Muscle of back (tissue), 3 donors: ENCODE measurements at regions not wholly inside any gene's neighbourhood (a gene's known extent, or its start where the extent isn't known, plus 50 kb on each side); places are given as distances from the start of the nearest gene placed in this dataset.
"Not testable (repeated sequence)": the region's sequence is repeated elsewhere in the genome, so short reads cannot be mapped to it uniquely, and the experiment has no call there.

ENCODE experiments used
- DNase-seq, 3 donors: peaks; one replicate each; pipeline versions ENCODE4 v3.0.0 to v3.0.0-alpha.2; 2013

DNA sequence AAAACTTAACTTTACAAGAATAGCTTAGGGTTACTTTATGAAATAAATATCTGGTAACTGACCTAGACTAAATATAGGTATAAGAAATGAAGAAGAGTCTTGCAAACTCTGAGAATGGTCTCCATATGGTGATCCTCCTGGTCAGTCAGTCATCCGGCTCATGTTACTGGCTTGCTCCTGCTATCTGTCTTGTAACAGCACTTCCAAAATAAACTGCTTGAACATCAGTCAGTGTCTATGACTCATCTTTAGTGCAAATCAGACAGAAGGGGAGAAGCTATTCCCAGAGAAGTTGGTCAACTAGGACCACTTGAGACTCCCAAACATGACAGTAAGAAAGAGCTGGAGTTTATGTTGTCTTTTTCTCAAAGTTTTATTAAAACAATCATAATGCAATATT lies 1550.9 kb downstream of the PCDH9 start:
- DNase-seq = peak in 1 of 3 donors; percentile 9

DNA sequence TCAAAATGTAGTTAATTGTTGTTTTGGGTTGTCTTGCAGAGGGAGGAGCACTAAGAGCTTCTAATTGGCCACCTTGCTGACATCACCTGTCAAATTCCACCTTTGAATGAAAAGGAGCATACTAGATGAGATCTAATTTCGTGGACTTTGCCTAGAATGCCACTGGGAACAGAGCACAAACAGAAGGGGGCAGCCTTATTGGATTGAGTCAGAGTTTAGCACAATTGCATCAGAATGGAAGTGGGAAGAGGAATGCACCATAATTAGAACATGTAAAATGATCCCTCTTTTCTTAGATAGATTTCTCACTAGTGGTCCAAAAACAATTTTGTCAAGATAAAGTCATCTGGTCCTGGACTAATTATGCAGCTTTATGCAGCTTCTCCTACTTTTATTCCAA lies 1552.2 kb downstream of the PCDH9 start:
- peak in 1 of 3 donors; percentile 5 for DNase-seq

DNA sequence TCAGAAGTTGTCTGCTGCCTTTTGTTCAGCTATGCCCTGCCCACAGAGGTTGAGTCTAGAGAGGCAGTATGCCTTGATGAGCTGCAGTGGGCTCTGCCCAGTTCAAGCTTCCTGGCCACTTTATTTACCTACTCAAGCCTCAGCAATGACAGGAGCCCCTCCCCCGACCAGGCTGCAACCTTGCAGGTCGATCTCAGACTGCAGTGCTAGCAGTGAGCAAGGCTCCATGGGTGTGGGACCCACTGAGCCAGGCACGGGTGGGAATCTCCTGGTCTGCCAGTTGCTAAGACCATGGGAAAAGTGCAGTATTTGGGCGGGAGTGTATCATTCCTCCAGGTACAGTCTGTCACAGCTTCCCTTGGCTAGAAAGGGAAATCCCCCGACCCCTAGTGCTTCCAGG lies 1554.8 kb downstream of the PCDH9 start:
- not testable (repeated sequence) for DNase-seq

DNA sequence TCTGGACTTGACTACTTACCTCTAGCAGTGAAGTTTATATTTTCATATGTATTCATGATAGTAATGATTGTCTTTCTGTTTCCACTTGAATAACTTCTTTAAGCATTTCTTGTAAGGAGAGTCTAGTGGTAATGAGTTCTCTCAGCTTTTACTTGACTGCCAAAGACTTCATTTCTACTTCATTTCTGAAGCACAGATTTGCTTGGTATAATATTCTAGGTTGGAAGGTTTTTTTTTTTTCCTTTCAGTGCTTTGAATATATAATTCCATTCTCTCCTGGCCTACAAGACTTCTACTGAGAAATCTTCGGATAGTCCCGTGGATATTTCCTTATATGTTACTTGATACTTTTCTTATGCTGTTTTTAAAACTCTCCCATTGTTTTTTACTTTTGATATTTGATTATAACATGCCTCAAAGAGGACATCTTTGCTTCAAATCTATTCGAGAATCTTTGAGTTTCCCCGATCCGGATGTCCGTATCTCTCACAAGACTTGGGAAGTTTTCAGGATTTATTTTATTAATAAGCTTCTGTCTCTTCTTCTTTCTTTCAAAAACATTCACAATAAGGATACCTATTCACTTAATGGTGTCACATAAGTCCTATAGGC lies 1560.0 kb downstream of the PCDH9 start:
- DNase-seq = no peak

DNA sequence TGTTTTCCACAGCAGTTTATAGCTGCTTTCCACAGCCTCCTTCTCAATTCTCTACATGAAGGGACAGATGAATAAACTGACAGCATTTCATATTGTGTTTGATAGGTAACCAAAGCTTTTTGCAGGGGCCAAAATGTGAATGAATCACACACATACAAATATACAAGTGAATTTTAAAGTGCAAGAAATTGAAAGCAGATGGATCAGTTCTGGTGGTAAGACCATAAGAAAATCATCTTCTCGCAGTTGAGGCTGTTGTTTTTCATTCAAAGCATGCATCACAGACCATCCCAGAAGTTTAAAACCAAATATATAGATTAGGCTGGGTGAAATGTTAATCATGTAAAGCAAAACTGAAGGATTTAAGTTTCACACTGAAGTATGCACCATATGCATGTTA lies 1569.4 kb downstream of the PCDH9 start:
- no peak for DNase-seq

DNA sequence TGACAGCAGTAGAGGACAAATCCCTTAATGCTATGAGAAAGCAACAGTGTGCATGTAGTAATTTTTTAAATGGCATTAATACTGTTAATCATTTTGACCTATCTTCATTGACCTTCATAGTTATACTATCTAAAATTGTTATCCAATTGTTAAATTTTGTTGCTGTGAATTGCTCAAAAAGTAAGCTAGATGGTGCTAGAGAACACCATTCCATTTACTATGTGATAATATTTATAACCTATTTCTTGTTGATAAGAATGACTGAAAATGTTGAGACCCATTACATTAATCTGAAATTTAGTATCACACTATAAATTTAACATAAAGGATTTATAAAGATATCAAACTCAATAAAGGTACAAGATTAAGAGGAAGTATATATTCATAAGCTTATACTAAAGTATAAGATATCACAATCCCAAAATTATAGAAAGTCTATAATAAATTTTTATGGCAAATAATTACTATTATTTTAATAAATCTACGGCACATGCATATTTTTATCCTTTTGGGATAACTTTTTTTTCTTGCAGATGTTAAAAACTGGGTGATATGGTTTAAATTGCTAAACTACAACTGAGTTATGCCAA lies 1573.3 kb downstream of the PCDH9 start:
- DNase-seq = peak in 1 of 3 donors; percentile 32

DNA sequence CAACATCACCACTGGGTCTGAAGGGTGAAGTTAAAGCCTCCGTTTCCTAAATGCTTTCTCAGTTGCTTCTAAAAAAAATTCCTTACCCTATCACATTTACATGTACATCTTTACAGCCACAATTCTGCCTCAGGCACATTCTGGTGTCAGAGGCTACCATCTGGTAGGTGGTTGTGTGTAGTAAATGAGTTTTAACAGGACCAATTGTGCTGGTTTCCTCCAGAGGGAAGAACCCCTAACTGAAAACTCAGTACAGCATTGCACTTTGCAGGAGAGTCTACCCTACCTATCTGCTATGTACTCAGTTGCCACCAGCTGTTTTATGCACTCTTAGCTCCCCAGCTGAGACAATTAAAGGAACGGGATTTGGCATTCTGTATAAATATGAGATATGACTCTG lies 1576.5 kb downstream of the PCDH9 start:
- DNase-seq = no peak

DNA sequence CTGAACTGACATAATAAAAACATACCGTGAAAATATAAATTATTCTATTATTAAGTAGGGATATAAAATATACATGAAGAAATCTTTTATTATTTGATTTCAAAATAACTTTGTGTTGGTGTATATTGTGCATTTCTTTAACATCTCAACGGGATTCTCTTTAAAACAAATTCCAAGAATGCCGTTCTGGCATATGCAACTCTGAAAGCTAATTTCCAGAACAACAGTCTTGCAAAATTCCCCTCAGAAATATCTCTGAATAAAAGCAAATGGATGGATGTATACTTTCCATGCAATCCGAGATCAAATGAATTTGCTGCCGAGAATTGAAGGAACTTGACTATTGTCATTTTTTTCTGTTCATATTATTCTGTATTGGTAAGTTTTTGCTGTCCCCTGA lies 1579.8 kb downstream of the PCDH9 start:
- DNase-seq = peak; percentile 14 to 56 (median 36)

DNA sequence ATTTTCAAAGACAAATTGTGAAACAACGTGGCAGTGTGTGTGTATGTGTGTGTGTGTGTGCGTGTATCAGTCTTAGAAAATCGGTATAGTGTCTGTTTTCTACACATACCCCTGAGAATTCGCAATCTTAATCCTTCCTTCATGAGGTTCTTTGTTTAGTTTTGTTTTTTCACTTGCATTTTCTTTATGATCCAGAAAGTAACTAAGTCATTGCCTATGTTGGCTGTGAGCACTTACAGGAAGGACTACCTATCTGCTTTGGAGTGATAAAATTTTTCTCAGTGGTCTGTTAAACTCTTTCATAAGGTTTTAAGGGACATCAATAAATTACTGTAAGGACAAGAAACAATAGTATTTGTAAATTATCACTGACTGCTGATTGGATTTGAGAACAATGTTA lies 1587.1 kb downstream of the PCDH9 start:
- no peak for DNase-seq

DNA sequence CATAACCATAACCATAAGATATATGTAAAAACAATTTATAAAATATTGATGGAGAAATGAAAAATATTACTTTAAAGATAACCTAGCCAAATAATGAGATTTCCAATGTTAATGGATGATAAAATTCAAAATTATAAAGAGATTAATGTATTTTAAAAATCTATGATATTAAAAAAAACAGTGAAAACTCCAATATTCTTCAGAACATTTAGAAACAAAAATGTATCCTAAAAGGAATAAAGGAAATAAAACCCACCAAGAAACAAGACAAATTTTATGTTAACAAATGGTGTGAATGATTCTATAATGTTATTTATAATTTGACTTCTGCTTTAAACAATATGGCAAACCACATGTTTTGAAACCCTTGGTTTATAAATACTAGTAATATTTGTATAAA lies 1587.8 kb downstream of the PCDH9 start:
- DNase-seq = no peak

DNA sequence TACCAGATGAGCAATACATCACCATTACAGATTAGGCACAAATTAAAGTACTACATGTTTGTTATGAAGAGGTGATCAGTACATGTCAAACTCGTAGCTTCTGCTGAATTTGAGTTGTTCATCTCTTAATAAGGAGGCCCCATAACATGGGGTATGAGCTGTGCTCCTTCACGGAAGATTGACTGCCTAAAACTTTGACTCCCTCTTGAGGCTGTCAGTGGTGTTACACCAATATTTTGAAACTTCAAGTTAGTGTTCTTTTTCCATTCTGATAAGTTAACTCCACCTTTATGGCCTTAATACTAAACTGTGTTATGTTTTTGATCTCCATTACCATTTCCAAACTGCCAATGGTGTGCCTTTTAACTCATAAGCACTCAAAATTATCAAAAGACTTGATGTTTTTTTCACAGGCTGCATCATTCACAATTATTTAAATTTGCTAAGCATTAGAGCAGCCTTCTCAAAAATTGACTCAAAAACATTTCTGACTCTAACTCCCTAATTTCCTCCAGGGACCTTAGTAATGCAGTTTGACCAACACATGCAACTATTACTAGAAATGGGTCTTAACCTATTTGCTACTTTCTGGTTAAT lies 1591.5 kb downstream of the PCDH9 start:
- DNase-seq = peak in 2 of 3 donors; percentile 16 to 30

DNA sequence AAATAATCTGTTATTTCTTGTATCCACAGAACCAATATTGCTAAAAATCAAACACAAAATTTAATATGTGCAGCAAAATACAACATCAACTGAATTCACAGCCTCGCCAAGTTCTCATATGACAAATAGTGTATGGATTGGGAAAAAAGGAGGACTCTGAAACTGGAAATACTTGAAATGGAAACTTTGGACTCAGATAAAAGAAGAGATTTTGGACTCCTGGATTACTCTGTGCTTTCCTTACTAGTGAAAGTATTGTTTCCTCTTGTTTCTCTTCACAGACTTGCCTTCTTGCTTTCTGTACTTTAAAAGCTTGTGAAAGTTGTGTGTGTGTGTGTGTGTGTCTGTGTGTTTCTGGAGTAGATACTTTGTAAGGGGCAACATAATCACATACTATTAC lies 1596.3 kb downstream of the PCDH9 start:
- peak; percentile 51 to 59 (median 51) for DNase-seq

DNA sequence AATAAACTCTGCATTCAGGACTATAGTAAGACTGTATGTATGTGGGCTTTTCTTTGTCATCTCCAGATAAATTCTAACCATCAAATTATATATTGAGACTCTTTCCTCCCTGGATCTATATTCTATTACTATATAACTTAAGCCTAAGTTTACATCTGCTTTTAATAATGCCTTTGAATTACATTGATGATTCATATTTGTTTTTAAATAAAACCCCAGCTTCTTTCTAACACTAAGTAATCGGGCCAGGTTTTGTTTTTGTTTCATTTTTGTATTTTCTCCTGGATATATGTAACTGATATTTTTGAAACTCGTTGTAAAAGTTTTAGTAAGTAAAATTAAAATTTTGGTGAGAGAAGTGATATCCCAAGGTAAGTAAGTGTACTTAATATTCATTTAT lies 1599.1 kb downstream of the PCDH9 start:
- DNase-seq = peak in 2 of 3 donors; percentile 15 to 18

DNA sequence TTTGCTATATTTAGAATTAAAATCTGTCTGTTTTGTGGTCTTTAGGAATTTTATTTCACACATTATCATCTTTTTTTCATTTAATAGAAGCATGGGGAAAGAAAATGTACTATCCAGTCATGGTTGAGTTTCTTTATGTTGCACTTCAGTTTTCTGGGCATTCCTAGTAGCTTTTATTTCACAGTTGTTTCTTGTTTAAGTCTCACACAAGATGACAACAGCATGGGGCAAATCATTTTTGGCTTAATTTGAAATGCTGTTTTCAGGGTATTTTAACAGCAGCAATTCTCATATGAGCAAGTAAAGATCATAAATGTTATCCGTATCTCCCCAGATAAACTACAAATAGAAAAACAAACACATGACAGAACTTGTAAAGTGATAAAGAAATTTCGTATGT lies 1600.2 kb downstream of the PCDH9 start:
- DNase-seq = no peak

DNA sequence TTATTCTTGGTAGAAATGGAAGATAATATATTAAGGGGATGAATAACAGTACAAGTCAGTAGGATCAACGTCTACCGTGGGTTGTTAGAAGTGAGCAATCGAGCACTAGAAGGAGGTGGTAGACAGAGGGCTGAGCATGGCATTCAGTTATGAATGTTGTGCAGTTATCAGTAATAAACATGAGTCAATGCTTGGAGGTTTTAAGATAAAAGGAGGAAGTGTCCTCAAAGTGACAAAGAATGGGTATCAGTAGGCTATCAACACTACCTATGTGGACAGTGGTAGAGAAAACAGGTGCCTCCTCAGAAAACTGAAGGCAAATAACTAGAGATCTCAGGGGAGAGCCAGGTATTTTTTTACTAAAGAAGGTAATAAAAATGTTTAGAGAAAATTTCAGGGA lies 1607.0 kb downstream of the PCDH9 start:
- no peak for DNase-seq

DNA sequence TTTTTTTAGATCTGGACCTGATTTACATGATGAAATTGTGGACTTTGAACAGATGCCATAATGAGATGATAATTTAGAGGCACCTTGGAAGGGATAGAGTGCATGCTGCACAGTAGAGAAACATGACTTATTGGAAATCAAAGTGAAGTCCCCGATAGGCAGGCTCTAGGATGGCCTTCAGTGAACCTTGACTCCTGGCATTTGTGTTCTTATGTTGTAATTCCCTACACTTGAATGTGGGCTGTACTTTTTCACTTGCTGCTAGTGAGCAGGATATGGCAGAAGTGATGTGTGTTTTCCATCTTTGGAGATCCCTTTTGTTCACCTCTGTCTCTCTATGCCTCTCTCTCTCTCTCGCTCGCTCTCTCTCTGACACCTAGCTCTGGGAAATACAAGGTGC lies 1614.6 kb downstream of the PCDH9 start:
- no peak for DNase-seq

DNA sequence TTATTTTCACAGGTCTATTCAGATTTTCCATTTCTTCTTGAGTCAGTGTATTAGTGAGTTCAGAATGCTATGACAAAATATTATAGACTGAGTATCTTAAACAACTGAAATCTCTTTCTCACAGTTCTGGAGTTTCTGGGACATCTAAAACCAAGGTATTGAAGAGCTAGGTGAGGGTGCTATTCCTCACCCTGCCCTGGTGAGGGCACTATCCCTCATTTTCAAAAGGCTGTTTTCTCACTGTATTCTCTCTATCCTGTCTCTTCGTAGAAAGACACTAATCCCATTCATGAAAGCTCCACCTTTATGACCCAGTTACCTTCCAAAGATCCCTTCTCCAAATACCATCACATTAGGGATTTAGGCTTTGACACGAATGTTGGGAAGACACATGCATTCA lies 1617.1 kb downstream of the PCDH9 start:
- no peak for DNase-seq

DNA sequence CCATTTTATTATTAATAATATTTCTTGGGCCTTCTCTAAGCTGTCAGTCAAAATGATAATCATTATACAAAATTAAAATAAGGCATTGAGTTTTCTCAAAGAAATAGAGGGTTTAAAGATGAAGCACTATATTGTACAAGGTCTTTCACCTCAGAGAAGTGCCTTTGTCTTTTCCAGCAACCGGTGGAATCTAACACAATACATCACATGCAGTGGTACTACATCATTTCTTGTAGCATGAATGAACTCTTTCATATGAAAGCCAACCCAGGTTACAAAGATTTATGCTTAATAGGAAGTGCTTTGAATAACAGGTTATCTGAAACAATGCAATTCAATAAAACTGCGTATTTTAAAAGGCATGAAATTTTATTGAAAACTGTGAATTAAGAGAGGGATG lies 1620.8 kb downstream of the PCDH9 start:
- no peak for DNase-seq

DNA sequence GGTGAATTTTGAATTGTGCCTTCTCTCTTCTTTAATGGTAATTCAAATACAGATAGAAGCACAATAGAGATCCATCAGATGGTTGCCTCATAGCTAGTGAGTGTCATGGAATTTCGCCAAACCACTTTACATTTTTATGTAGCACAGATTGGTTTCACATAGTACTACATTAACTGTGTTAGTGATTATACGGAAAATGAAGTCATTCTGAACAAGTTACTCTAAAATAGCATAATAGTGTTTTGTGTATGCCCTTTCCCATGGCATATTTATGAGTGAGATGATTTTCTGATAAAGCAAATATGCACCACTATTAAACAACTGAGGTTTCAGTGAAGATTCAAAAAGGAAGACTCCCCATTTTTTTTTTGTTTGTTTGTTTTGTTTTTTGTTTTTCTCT lies 1623.5 kb downstream of the PCDH9 start:
- no peak for DNase-seq

DNA sequence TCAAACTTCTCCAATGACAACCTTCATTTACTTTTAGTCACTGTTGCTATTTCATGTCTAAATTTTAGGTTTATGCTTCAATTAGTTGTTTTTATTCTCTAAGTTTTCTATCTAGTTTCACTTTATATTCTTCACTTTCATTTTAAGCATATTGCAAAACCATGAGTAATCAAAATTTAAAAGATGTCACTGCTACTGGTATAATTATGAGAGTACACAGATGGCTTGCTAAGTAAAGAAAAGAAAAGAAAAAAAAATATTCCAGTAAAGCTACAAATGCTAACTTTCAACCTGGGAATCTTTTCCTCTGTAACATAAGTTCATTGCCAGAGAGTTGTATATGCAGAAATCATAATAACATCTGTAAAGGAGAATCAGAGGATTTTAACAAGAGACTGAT lies 1624.7 kb downstream of the PCDH9 start:
- DNase-seq = no peak

DNA sequence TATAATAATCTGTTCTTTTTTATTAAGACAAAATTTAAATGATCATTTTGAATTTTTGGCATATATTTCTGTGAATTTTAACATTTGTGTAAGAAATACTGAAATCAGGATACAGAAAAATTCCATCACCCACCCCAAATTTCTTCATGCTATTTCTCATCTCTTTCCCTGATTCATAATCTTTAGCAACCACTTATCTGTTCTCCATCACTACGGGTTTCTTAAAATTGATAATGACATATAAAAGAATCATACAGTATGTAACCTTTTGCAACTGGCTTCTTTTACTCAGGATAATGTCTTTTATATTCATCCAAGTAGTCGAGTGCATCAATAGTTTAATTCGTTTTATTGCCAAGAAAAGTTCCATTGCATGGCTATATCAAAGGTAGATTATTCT lies 1627.0 kb downstream of the PCDH9 start:
- no peak for DNase-seq

DNA sequence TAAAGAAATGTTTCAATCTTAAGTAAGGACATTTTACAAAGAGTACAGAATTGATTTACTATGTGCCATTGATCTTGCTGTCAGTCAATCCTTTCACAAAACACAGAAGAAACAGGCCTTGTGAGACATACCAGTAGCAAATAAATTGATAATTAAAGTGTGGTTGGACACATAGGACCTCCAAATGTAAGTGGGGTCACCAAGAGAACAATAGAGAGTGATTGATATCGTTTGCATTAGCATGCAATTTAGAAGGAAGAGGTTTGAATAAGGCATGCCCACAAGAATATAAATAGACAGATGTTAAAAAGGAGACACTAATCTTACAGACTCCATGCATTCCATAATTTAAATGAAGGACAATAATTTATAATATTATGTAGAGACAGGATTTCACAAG lies 1628.3 kb downstream of the PCDH9 start:
- no peak for DNase-seq

DNA sequence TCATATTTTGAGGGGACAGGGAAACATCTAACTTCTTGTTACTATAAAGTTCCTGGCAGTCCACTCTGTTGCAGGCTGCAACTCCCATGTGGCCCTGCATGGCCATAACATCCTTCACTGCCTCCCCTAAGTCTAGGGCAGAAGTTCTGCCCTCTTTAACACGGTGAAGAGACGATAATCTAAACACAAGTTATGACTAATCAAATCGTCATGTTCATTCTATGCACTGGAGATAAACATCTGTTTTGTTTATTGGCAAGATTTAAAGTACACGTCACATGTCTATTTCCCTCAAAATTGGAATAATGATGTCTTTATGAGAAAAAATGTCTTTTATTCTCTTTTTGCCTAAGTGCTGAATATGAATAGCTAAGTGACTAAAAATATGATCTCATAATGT lies 1629.4 kb downstream of the PCDH9 start:
- peak in 1 of 3 donors; percentile 16 for DNase-seq
